Caki2 (cell line): ENCODE measurements at regions not wholly inside any gene's neighbourhood (a gene's known extent, or its start where the extent isn't known, plus 50 kb on each side); places are given as distances from the start of the nearest gene placed in this dataset.

Experiments used
- DNase-seq: peaks from one replicate; pipeline ENCODE4 v3.0.0-alpha.2; 2015; ENCODE audit warnings: low read depth
- in situ Hi-C: cut with HindIII; loops from 2 replicates; pipeline ENCODE4 v1.10.0; 2016; ENCODE audit warnings: low sequenced_read_pairs, low pct_unique_long_range_greater_than_20kb, mixed read lengths

- no peak for DNase-seq
- in situ Hi-C loops, result no loop called here
Observed at GRCh38 chr10:43772171-43772570, 123.5 kb upstream of the ZNF32 start.

GRCh38 chr10:43771675-43772074 lies 123.0 kb upstream of the ZNF32 start:
- in situ Hi-C loops, result no loop called here
- DNase-seq, result no peak

GRCh38 chr10:43765516-43765915 lies 116.8 kb upstream of the ZNF32 start:
- DNase-seq, result no peak
- in situ Hi-C loops, result no loop called here

- DNase-seq, result no peak
- in situ Hi-C loops, result no loop called here
Observed at GRCh38 chr10:43763846-43764245, 115.2 kb upstream of the ZNF32 start.

- in situ Hi-C loops, result no loop called here
- DNase-seq, result no peak
Observed at GRCh38 chr10:43760514-43760913, 111.8 kb upstream of the ZNF32 start.

- no peak for DNase-seq
- in situ Hi-C loops, result no loop called here
Observed at GRCh38 chr10:43759216-43759615, 110.5 kb upstream of the ZNF32 start.

GRCh38 chr10:43756341-43756740 lies 107.7 kb upstream of the ZNF32 start:
- no peak for DNase-seq
- in situ Hi-C loops, result no loop called here

GRCh38 chr10:43754569-43755260 lies 106.0 kb upstream of the ZNF32 start:
- DNase-seq, result no peak
- in situ Hi-C loops, result no loop called here

- in situ Hi-C loops, result no loop called here
- no peak for DNase-seq
Observed at GRCh38 chr10:43753397-43754061, 104.8 kb upstream of the ZNF32 start.

- in situ Hi-C loops, result no loop called here
- DNase-seq, result no peak
Observed at GRCh38 chr10:43752682-43753081, 104.0 kb upstream of the ZNF32 start.

- no peak for DNase-seq
- in situ Hi-C loops, result no loop called here
Observed at GRCh38 chr10:43751646-43752045, 103.0 kb upstream of the ZNF32 start.

- DNase-seq, result no peak
- in situ Hi-C loops, result no loop called here
Observed at GRCh38 chr10:43749940-43750552, 101.4 kb upstream of the ZNF32 start.

- in situ Hi-C loops, result no loop called here
- DNase-seq, result no peak
Observed at GRCh38 chr10:43749145-43749576, 100.5 kb upstream of the ZNF32 start.

GRCh38 chr10:43748560-43748959 lies 99.9 kb upstream of the ZNF32 start:
- no peak for DNase-seq
- in situ Hi-C loops, result no loop called here

GRCh38 chr10:43746906-43747305 lies 98.2 kb upstream of the ZNF32 start:
- no peak for DNase-seq
- in situ Hi-C loops, result no loop called here

- in situ Hi-C loops, result no loop called here
- no peak for DNase-seq
Observed at GRCh38 chr10:43739161-43739560, 90.5 kb upstream of the ZNF32 start.

- DNase-seq, result no peak
- in situ Hi-C loops, result no loop called here
Observed at GRCh38 chr10:43737003-43737402, 88.3 kb upstream of the ZNF32 start.

GRCh38 chr10:43735907-43736306 lies 87.2 kb upstream of the ZNF32 start:
- DNase-seq, result no peak
- in situ Hi-C loops, result no loop called here

- in situ Hi-C loops, result no loop called here
- DNase-seq, result no peak
Observed at GRCh38 chr10:43734716-43735115, 86.0 kb upstream of the ZNF32 start.

- in situ Hi-C loops, result no loop called here
Observed at GRCh38 chr10:43731486-43731885, 82.8 kb upstream of the ZNF32 start.

More at GRCh38 chr10:43731486-43731885, 82.8 kb upstream of the ZNF32 start:
- no peak for DNase-seq
